LNCAP (cell line): ENCODE measurements at regions not wholly inside any gene's neighbourhood (a gene's known extent, or its start where the extent isn't known, plus 50 kb on each side); places are given as distances from the start of the nearest gene placed in this dataset.

Experiments
- TF ChIP-seq, protein P1 (sequence below): fragments of 450-650 bp; IDR thresholded peaks from 2 replicates; pipeline ENCODE4 v1.5.1; 2017; ENCODE audit warnings: mild to moderate bottlenecking

DNA sequence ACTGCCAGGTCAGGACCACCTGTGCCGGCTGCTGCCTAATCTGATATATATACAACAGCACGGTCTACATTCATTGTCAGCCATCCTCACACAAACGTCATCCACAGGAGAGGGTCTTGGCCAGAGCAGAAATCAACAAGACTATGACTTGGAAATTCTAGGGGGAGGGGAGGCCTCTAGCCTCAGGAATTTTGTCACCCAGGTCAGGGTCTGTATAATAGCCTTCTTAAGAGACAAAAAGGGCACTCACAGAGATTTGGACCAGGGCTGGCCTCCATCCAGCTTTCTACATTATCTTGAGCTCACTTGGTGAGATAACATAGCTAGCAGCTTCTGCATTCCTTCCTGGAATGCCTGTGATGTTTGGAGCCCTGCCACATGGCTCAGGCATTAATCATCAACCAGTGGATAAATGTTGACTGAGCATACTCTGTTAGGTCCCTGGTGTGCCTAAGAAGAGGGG is 50.4 kb upstream of the CTIF start:
- TF ChIP-seq, protein P1, sequence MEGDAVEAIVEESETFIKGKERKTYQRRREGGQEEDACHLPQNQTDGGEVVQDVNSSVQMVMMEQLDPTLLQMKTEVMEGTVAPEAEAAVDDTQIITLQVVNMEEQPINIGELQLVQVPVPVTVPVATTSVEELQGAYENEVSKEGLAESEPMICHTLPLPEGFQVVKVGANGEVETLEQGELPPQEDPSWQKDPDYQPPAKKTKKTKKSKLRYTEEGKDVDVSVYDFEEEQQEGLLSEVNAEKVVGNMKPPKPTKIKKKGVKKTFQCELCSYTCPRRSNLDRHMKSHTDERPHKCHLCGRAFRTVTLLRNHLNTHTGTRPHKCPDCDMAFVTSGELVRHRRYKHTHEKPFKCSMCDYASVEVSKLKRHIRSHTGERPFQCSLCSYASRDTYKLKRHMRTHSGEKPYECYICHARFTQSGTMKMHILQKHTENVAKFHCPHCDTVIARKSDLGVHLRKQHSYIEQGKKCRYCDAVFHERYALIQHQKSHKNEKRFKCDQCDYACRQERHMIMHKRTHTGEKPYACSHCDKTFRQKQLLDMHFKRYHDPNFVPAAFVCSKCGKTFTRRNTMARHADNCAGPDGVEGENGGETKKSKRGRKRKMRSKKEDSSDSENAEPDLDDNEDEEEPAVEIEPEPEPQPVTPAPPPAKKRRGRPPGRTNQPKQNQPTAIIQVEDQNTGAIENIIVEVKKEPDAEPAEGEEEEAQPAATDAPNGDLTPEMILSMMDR: no peak

- TF ChIP-seq, protein P1: no peak
These were observed 52.1 kb upstream of the CTIF start for GRCh38 chr18:48486754-48487153.

DNA sequence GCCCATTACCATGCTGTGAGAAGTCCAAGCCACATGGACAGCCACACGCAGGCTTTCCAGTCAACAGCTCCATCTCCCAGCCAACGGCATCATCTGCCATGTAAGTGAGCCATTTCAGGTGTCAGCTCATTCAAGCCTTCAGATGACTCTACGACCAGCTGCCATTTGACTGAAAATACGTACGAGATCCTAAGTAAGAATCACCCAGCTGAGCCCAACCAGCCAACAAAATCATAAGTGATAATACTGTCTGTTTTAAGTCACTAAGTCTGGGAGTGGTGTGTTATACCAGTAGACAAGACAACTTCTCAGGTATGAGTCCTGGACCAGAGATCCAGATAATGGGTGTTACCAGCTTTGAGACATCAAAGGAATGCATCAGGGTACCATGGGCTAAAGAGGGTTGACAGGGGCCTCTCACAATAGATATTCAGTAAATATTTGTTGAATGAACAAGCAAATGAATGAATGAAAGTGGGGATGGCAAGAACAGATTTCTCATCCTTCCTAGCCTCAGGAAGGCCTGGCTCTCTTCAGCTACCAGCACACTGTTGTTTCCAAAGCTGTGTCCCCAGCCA is 52.9 kb upstream of the CTIF start:
- TF ChIP-seq, protein P1: no peak

DNA sequence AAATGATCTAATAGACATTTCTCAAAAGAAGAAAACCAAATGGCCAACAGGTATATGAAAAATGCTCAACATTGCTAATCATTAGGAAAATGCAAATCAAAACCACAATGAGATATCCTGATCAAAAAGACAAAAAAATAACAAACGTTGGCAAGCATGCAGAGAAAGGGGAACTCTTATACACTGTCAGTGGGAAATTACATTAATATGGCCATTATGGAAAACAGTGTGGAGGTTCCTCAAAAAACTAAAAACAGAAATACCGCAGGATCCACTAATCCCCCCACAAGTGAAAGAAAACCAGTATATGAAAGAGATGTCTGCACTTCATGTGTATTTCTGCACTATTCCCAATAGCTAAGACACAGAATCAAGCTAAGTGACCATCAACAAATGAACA is 57.7 kb upstream of the CTIF start:
- TF ChIP-seq, protein P1: no peak

DNA sequence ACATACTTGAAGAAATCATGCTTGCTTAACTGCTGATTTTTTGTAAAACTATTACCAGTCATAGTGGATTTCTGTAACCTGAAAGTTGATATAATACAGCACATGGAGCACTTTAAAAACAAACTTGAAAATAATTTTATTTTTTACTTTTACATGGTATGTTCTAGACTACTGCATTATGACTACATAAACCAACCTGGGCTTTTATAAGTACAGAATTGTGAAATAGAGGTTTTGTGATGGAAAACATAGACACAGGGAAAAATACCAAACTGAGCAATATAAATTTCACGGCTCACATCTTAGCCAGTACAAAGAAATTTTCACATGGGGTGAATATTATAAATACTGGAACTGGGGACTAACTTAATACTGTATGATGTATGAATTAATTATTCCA is 59.3 kb upstream of the CTIF start:
- TF ChIP-seq, protein P1: no peak

DNA sequence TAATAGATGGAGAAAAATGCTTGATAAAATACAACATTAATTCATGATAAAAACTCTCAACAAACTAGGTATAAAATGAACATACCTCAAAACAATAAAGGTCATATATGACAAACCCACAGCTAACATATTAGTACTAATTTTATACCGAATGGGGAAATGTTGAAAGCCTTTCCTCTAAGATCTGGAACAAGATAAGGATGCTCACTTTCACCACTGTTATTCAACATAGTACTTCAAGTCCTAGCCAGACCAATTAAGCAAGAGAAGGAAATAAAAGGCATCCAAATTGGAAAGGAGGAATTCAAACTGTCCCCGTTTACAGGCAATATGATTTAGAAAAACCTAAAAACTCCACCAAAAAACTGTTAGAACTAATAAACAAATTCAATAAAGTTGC is 61.5 kb upstream of the CTIF start:
- TF ChIP-seq, protein P1: no peak

DNA sequence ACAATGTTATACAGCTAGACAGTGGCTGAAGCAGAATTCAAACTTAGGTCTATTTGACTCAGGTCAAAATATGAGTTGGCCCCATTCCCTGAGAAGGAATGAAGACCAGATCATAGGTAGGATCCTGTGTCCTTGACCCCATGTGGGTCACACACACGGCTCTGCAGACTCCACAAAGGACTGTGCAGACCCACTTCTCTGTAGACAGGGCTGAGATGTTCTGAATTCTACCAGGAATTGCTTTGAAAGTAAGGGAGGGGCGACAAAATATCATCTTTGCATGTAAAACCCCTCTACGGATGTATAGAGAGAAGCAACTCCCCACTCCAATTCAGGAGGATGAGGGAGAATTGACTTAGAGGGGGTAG is 62.3 kb upstream of the CTIF start:
- TF ChIP-seq, protein P1: no peak
